WERI-Rb-1 (cell line): ENCODE measurements at regions not wholly inside any gene's neighbourhood (a gene's known extent, or its start where the extent isn't known, plus 50 kb on each side); places are given as distances from the start of the nearest gene placed in this dataset.

Source experiments
- DNase-seq: peaks from one replicate; pipeline ENCODE4 v3.0.0-alpha.2; 2020
- H3K27ac ChIP-seq: fragments of 250-450 bp; sonication (Bioruptor Pico); 2 replicates; pipeline ENCODE4 v1.5.1; 2020; ENCODE audit warnings: mild to moderate bottlenecking, moderate library complexity
- H3K27me3 ChIP-seq: fragments of 250-450 bp; sonication (Bioruptor Pico); 2 replicates; pipeline ENCODE4 v1.5.1; 2021; ENCODE audit warnings: mild to moderate bottlenecking, low read depth, moderate library complexity; ENCODE audit not compliant: insufficient read depth, severe bottlenecking
- H3K36me3 ChIP-seq: fragments of 250-450 bp; sonication (Bioruptor Pico); 2 replicates; pipeline ENCODE4 v1.5.1; 2020; ENCODE audit warnings: mild to moderate bottlenecking, moderate library complexity
- H3K4me3 ChIP-seq: 2 replicates; pipeline ENCODE4 v1.5.1; 2011; ENCODE audit warnings: low read depth, mild to moderate bottlenecking, control low read depth, low read length
- H3K9me3 ChIP-seq: fragments of 250-450 bp; sonication (Bioruptor Pico); 2 replicates; pipeline ENCODE4 v1.5.1; 2021; ENCODE audit warnings: mild to moderate bottlenecking, moderate library complexity; ENCODE audit not compliant: severe bottlenecking
- CTCF ChIP-seq: IDR thresholded peaks from 2 replicates; pipeline ENCODE4 v1.5.1; 2011; ENCODE audit warnings: low read depth, mild to moderate bottlenecking, control low read depth, inconsistent platforms, low read length

- Histone ChIP-seq H3K27ac (no peak overlapping the region), H3K9me3 (no peaks in the 10 kb centered on the region), H3K4me3 (no peak overlapping the region), H3K27me3 (no peaks in the 10 kb centered on the region), H3K36me3 (no peaks in the 10 kb centered on the region)
- TF ChIP-seq CTCF = no peak
- no peak for DNase-seq
Measured at GRCh38 chr15:48001393-48002039, 119.3 kb upstream of the SLC24A5 start.

GRCh38 chr15:48002767-48003166 lies 118.0 kb upstream of the SLC24A5 start:
- TF ChIP-seq CTCF = no peak
- Histone ChIP-seq H3K36me3 (no peaks in the 10 kb centered on the region), H3K9me3 (no peaks in the 10 kb centered on the region), H3K27ac (no peak overlapping the region), H3K4me3 (no peak overlapping the region), H3K27me3 (no peaks in the 10 kb centered on the region)
- no peak for DNase-seq

GRCh38 chr15:48003441-48003840 lies 117.3 kb upstream of the SLC24A5 start:
- Histone ChIP-seq H3K27me3 (no peaks in the 10 kb centered on the region), H3K9me3 (no peaks in the 10 kb centered on the region), H3K36me3 (no peaks in the 10 kb centered on the region), H3K4me3 (no peak overlapping the region), H3K27ac (no peak overlapping the region)
- DNase-seq = no peak
- TF ChIP-seq CTCF = no peak

GRCh38 chr15:48005077-48005476 lies 115.7 kb upstream of the SLC24A5 start:
- H3K27me3 ChIP-seq = no peaks in the 10 kb centered on the region
- no peak for DNase-seq
- no peaks in the 10 kb centered on the region for H3K36me3 ChIP-seq
- TF ChIP-seq CTCF = no peak
- H3K27ac ChIP-seq = no peak overlapping the region
- H3K4me3 ChIP-seq = no peak overlapping the region
- H3K9me3 ChIP-seq = no peaks in the 10 kb centered on the region

- H3K9me3 ChIP-seq = no peaks in the 10 kb centered on the region
- H3K36me3 ChIP-seq = no peaks in the 10 kb centered on the region
- no peak overlapping the region for H3K4me3 ChIP-seq
- H3K27me3 ChIP-seq = no peaks in the 10 kb centered on the region
- no peak for TF ChIP-seq CTCF
- no peak for DNase-seq
- no peak overlapping the region for H3K27ac ChIP-seq
Measured at GRCh38 chr15:48006031-48006511, 114.7 kb upstream of the SLC24A5 start.

GRCh38 chr15:48010316-48010715 lies 110.5 kb upstream of the SLC24A5 start:
- no peak overlapping the region for H3K4me3 ChIP-seq
- no peak for TF ChIP-seq CTCF
- no peak for DNase-seq
- H3K27me3 ChIP-seq = no peaks in the 10 kb centered on the region
- H3K27ac ChIP-seq = no peak overlapping the region
- no peaks in the 10 kb centered on the region for H3K9me3 ChIP-seq
- H3K36me3 ChIP-seq = no peaks in the 10 kb centered on the region
